Effector memory CD8-positive, alpha-beta T cell (primary cell): ENCODE measurements at regions not wholly inside any gene's neighbourhood (a gene's known extent, or its start where the extent isn't known, plus 50 kb on each side); places are given as distances from the start of the nearest gene placed in this dataset.
"Not testable (repeated sequence)": the region's sequence is repeated elsewhere in the genome, so short reads cannot be mapped to it uniquely, and the experiment has no call there.

Experiments
- ATAC-seq: fragments of 150-1000 bp; cut with Tn5 transposase; replicated peaks from 2 replicates; pipeline ENCODE4 v1.10.0; 2021; ENCODE audit warnings: mild to moderate bottlenecking, moderate library complexity
- DNase-seq, 3 experiments: peaks; one replicate each; pipeline ENCODE4 v3.0.0; 2021
- H3K27ac Mint-ChIP-seq, 2 donors: one replicate each; pipeline ENCODE4 v1.8.0; 2022; ENCODE audit warnings: mild to moderate bottlenecking in 2 of 2, mixed read lengths in 2 of 2, moderate library complexity in 2 of 2
- H3K27me3 Mint-ChIP-seq, 2 donors: one replicate each; pipeline ENCODE4 v1.8.0; 2022; ENCODE audit warnings: mixed read lengths in 2 of 2
- H3K36me3 Mint-ChIP-seq: one replicate; pipeline ENCODE4 v1.8.0; 2022; ENCODE audit warnings: mild to moderate bottlenecking, moderate library complexity, mixed read lengths; ENCODE audit not compliant: insufficient read depth
- H3K4me1 Mint-ChIP-seq, 2 donors: one replicate each; pipeline ENCODE4 v1.8.0; 2022; ENCODE audit warnings: low read depth in 2 of 2, mixed read lengths in 2 of 2
- H3K4me3 Mint-ChIP-seq, 2 donors: one replicate each; pipeline ENCODE4 v1.8.0; 2022; ENCODE audit warnings: mild to moderate bottlenecking in 2 of 2, mixed read lengths in 2 of 2, moderate library complexity in 2 of 2
- H3K9me3 Mint-ChIP-seq, 2 donors: one replicate each; pipeline ENCODE4 v1.8.0; 2022; ENCODE audit warnings: mixed read lengths in 2 of 2

- Mint-ChIP-seq H3K4me3 (no peak overlapping the region), H3K36me3 (no peaks in the 10 kb centered on the region), H3K9me3 (no peaks in the 10 kb centered on the region), H3K27me3 (peaks cover 12 to 27% of the 10 kb centered on the region in 2 donors), H3K27ac (no peak overlapping the region), H3K4me1 (no peaks in the 10 kb centered on the region)
- ATAC-seq (no peak), DNase-seq (no peak)
These were observed 177.2 kb upstream of the DPP10 start for GRCh38 chr2:114265261-114265660.

GRCh38 chr2:114274957-114275356 is 167.5 kb upstream of the DPP10 start:
- H3K9me3 Mint-ChIP-seq, result peaks cover 5 to 7% of the 10 kb centered on the region in 2 donors
- H3K36me3 Mint-ChIP-seq, result no peaks in the 10 kb centered on the region
- H3K4me3 Mint-ChIP-seq, result no peak overlapping the region
- H3K27ac Mint-ChIP-seq, result no peak overlapping the region
- H3K4me1 Mint-ChIP-seq, result peaks cover 0 to 3% of the 10 kb centered on the region in 2 donors
- ATAC-seq, result no peak
- no peak for DNase-seq
- H3K27me3 Mint-ChIP-seq, result peaks cover 0 to 6% of the 10 kb centered on the region in 2 donors

- H3K27me3 Mint-ChIP-seq, result peaks cover 6% of the 10 kb centered on the region in 2 donors
- ATAC-seq, result no peak
- H3K27ac Mint-ChIP-seq, result no peak overlapping the region
- no peaks in the 10 kb centered on the region for H3K4me1 Mint-ChIP-seq
- peaks cover 6 to 12% of the 10 kb centered on the region in 2 donors for H3K9me3 Mint-ChIP-seq
- H3K36me3 Mint-ChIP-seq, result no peaks in the 10 kb centered on the region
- no peak overlapping the region for H3K4me3 Mint-ChIP-seq
- DNase-seq, result no peak
These were observed 161.3 kb upstream of the DPP10 start for GRCh38 chr2:114281188-114281587.

GRCh38 chr2:114283774-114284173 is 158.7 kb upstream of the DPP10 start:
- Mint-ChIP-seq H3K27me3 (peaks cover 2 to 6% of the 10 kb centered on the region in 2 donors), H3K36me3 (no peaks in the 10 kb centered on the region), H3K9me3 (peaks cover 7 to 17% of the 10 kb centered on the region in 2 donors), H3K27ac (no peak overlapping the region), H3K4me3 (no peak overlapping the region), H3K4me1 (no peaks in the 10 kb centered on the region)
- DNase-seq (no peak), ATAC-seq (no peak)

- H3K27ac Mint-ChIP-seq, result no peak overlapping the region
- H3K4me3 Mint-ChIP-seq, result no peak overlapping the region
- peaks cover 7 to 17% of the 10 kb centered on the region in 2 donors for H3K9me3 Mint-ChIP-seq
- H3K36me3 Mint-ChIP-seq, result no peaks in the 10 kb centered on the region
- H3K4me1 Mint-ChIP-seq, result no peaks in the 10 kb centered on the region
- H3K27me3 Mint-ChIP-seq, result peaks cover 0 to 6% of the 10 kb centered on the region in 2 donors
- ATAC-seq, result no peak
- DNase-seq, result no peak
These were observed 156.0 kb upstream of the DPP10 start for GRCh38 chr2:114286438-114286837.

- H3K4me1 Mint-ChIP-seq, result no peaks in the 10 kb centered on the region
- no peaks in the 10 kb centered on the region for H3K36me3 Mint-ChIP-seq
- peaks cover 0 to 17% of the 10 kb centered on the region in 2 donors for H3K27me3 Mint-ChIP-seq
- H3K9me3 Mint-ChIP-seq, result peaks cover 0 to 2% of the 10 kb centered on the region in 2 donors
- no peak overlapping the region for H3K4me3 Mint-ChIP-seq
- H3K27ac Mint-ChIP-seq, result no peak overlapping the region
- DNase-seq (no peak), ATAC-seq (no peak)
These were observed 149.1 kb upstream of the DPP10 start for GRCh38 chr2:114293355-114293754.

- ATAC-seq, result no peak
- Mint-ChIP-seq H3K27me3 (peaks cover 0 to 17% of the 10 kb centered on the region in 2 donors), H3K4me3 (no peak overlapping the region), H3K36me3 (no peaks in the 10 kb centered on the region), H3K27ac (no peak overlapping the region), H3K9me3 (peaks cover 0 to 3% of the 10 kb centered on the region in 2 donors), H3K4me1 (no peaks in the 10 kb centered on the region)
- DNase-seq, result no peak
These were observed 147.7 kb upstream of the DPP10 start for GRCh38 chr2:114294741-114295140.

- not testable (repeated sequence) for H3K27ac Mint-ChIP-seq, H3K4me3 Mint-ChIP-seq, ATAC-seq, DNase-seq, H3K4me1 Mint-ChIP-seq, H3K36me3 Mint-ChIP-seq
- Mint-ChIP-seq H3K9me3 (peaks cover 10 to 16% of the 10 kb centered on the region in 2 donors), H3K27me3 (peaks cover 0 to 13% of the 10 kb centered on the region in 2 donors)
These were observed 142.1 kb upstream of the DPP10 start for GRCh38 chr2:114300351-114300750.

- Mint-ChIP-seq H3K9me3 (peaks cover 2 to 10% of the 10 kb centered on the region in 2 donors), H3K4me1 (no peaks in the 10 kb centered on the region), H3K27ac (no peak overlapping the region), H3K4me3 (no peak overlapping the region), H3K27me3 (no peaks in the 10 kb centered on the region), H3K36me3 (peaks cover 2% of the 10 kb centered on the region)
- ATAC-seq, result no peak
- no peak for DNase-seq
These were observed 125.7 kb upstream of the DPP10 start for GRCh38 chr2:114316532-114317300.

GRCh38 chr2:114330594-114330993 is 111.8 kb upstream of the DPP10 start:
- no peaks in the 10 kb centered on the region for H3K9me3 Mint-ChIP-seq
- no peak overlapping the region for H3K27ac Mint-ChIP-seq
- no peaks in the 10 kb centered on the region for H3K36me3 Mint-ChIP-seq
- DNase-seq (no peak), ATAC-seq (no peak)
- no peaks in the 10 kb centered on the region for H3K4me1 Mint-ChIP-seq
- no peak overlapping the region for H3K4me3 Mint-ChIP-seq
- H3K27me3 Mint-ChIP-seq, result peaks cover 4 to 22% of the 10 kb centered on the region in 2 donors

GRCh38 chr2:114331934-114332333 is 110.5 kb upstream of the DPP10 start:
- Mint-ChIP-seq H3K4me3 (no peak overlapping the region), H3K4me1 (no peaks in the 10 kb centered on the region), H3K9me3 (no peaks in the 10 kb centered on the region), H3K36me3 (no peaks in the 10 kb centered on the region), H3K27me3 (peaks cover 4 to 22% of the 10 kb centered on the region in 2 donors), H3K27ac (no peak overlapping the region)
- ATAC-seq (no peak), DNase-seq (no peak)

GRCh38 chr2:114345246-114345645 is 97.2 kb upstream of the DPP10 start:
- DNase-seq (no peak), ATAC-seq (no peak)
- H3K27ac Mint-ChIP-seq, result no peak overlapping the region
- H3K4me3 Mint-ChIP-seq, result no peak overlapping the region
- no peaks in the 10 kb centered on the region for H3K4me1 Mint-ChIP-seq
- peaks cover 0 to 6% of the 10 kb centered on the region in 2 donors for H3K27me3 Mint-ChIP-seq
- H3K36me3 Mint-ChIP-seq, result no peaks in the 10 kb centered on the region
- no peaks in the 10 kb centered on the region for H3K9me3 Mint-ChIP-seq

- H3K9me3 Mint-ChIP-seq, result no peaks in the 10 kb centered on the region
- ATAC-seq (no peak), DNase-seq (no peak)
- peaks cover 0 to 6% of the 10 kb centered on the region in 2 donors for H3K27me3 Mint-ChIP-seq
- H3K4me3 Mint-ChIP-seq, result no peak overlapping the region
- no peaks in the 10 kb centered on the region for H3K36me3 Mint-ChIP-seq
- H3K4me1 Mint-ChIP-seq, result no peaks in the 10 kb centered on the region
- no peak overlapping the region for H3K27ac Mint-ChIP-seq
These were observed 95.8 kb upstream of the DPP10 start for GRCh38 chr2:114346658-114347057.

GRCh38 chr2:114350186-114350725 is 92.2 kb upstream of the DPP10 start:
- Mint-ChIP-seq H3K4me3 (no peak overlapping the region), H3K27me3 (no peaks in the 10 kb centered on the region), H3K9me3 (no peaks in the 10 kb centered on the region), H3K36me3 (no peaks in the 10 kb centered on the region), H3K27ac (no peak overlapping the region), H3K4me1 (no peaks in the 10 kb centered on the region)
- ATAC-seq (no peak), DNase-seq (no peak)
